PFSK-1 (cell line): ENCODE measurements at regions not wholly inside any gene's neighbourhood (a gene's known extent, or its start where the extent isn't known, plus 50 kb on each side); places are given as distances from the start of the nearest gene placed in this dataset.

Experiments
- POLR2AphosphoS5 ChIP-seq: IDR thresholded peaks from 2 replicates; pipeline ENCODE4 v1.6.1; 2012; ENCODE audit warnings: low read depth, mild to moderate bottlenecking, control low read depth, low read length, moderate library complexity
- SIN3A ChIP-seq: IDR thresholded peaks from 2 replicates; pipeline ENCODE4 v1.6.1; 2012; ENCODE audit warnings: mild to moderate bottlenecking, low read length, moderate library complexity, borderline replicate concordance; ENCODE audit not compliant: insufficient read depth
- TAF1 ChIP-seq: IDR thresholded peaks from 2 replicates; pipeline ENCODE4 v1.6.1; 2012; ENCODE audit warnings: low read length, control low read depth, borderline replicate concordance; ENCODE audit not compliant: insufficient read depth
- TF ChIP-seq, protein P1 (sequence below), 2 experiments: IDR thresholded peaks; 2 replicates each; pipeline versions ENCODE4 v1.6.1 to v1.8.0; 2011 to 2012; ENCODE audit warnings: low read depth in 2 of 2, low read length in 2 of 2, control low read depth in 1 of 2, inconsistent platforms in 1 of 2, mild to moderate bottlenecking in 1 of 2, moderate library complexity in 1 of 2; ENCODE audit not compliant: insufficient read depth in 1 of 2

DNA sequence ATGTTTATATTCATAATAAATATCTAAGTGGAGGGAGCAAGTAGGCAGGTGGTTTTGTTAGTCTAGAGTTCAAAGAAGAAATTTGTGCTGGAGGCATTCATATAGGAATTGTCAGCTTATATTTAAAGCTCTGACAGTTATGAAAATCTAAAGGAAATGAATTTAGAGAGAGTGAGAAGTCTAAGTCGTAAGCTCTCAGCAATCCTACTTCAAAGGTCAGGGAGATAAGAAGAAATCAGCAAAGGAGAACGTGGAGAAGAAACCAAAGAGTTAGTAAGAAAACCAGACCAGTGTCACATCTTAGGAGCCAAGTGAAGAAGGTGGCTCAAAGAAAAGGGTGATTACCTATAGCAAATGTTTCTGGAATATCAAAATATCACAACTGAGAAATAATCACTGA, 241.8 kb downstream of the FSCB start:
- TF ChIP-seq SIN3A (no peak), POLR2AphosphoS5 (no peak), TAF1 (no peak)
- TF ChIP-seq, protein P1, sequence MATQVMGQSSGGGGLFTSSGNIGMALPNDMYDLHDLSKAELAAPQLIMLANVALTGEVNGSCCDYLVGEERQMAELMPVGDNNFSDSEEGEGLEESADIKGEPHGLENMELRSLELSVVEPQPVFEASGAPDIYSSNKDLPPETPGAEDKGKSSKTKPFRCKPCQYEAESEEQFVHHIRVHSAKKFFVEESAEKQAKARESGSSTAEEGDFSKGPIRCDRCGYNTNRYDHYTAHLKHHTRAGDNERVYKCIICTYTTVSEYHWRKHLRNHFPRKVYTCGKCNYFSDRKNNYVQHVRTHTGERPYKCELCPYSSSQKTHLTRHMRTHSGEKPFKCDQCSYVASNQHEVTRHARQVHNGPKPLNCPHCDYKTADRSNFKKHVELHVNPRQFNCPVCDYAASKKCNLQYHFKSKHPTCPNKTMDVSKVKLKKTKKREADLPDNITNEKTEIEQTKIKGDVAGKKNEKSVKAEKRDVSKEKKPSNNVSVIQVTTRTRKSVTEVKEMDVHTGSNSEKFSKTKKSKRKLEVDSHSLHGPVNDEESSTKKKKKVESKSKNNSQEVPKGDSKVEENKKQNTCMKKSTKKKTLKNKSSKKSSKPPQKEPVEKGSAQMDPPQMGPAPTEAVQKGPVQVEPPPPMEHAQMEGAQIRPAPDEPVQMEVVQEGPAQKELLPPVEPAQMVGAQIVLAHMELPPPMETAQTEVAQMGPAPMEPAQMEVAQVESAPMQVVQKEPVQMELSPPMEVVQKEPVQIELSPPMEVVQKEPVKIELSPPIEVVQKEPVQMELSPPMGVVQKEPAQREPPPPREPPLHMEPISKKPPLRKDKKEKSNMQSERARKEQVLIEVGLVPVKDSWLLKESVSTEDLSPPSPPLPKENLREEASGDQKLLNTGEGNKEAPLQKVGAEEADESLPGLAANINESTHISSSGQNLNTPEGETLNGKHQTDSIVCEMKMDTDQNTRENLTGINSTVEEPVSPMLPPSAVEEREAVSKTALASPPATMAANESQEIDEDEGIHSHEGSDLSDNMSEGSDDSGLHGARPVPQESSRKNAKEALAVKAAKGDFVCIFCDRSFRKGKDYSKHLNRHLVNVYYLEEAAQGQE (IDR thresholded peaks at IDR 0.05; ENCODE audit: insufficient read depth in 1 of 2, low read depth in 2 of 2, low read length in 2 of 2), result no peak
